HEK293 (cell line): ENCODE measurements at regions not wholly inside any gene's neighbourhood (a gene's known extent, or its start where the extent isn't known, plus 50 kb on each side); places are given as distances from the start of the nearest gene placed in this dataset.
A peak's percentile ranks its signal among the peaks of the same experiment; 100 is the strongest.

Source experiments
- BCL11B ChIP-seq: fragments of 450-650 bp; formaldehyde crosslinking; IDR thresholded peaks from 2 replicates; pipeline ENCODE4 v1.5.1; 2016; ENCODE audit warnings: low read depth, missing biosample characterization, missing genetic modification characterization
- FEZF1 ChIP-seq: fragments of 450-650 bp; formaldehyde crosslinking; IDR thresholded peaks from 2 replicates; pipeline ENCODE4 v1.5.1; 2016; ENCODE audit warnings: missing biosample characterization, missing genetic modification characterization
- GLIS2 ChIP-seq: fragments of 450-650 bp; formaldehyde crosslinking; IDR thresholded peaks from 2 replicates; pipeline ENCODE4 v1.5.1; 2016; ENCODE audit warnings: missing biosample characterization, missing genetic modification characterization
- KLF1 ChIP-seq: fragments of 450-650 bp; formaldehyde crosslinking; IDR thresholded peaks from 2 replicates; pipeline ENCODE4 v1.5.1; 2016; ENCODE audit warnings: missing biosample characterization, missing genetic modification characterization
- KLF7 ChIP-seq: fragments of 450-650 bp; formaldehyde crosslinking; IDR thresholded peaks from 2 replicates; pipeline ENCODE4 v1.5.1; 2016; ENCODE audit warnings: missing biosample characterization, missing genetic modification characterization, borderline replicate concordance
- KLF9 ChIP-seq: fragments of 450-650 bp; formaldehyde crosslinking; IDR thresholded peaks from 2 replicates; pipeline ENCODE4 v1.5.1; 2016; ENCODE audit warnings: missing biosample characterization, missing genetic modification characterization, low read depth
- MEIS1 ChIP-seq: sonication (generic); formaldehyde crosslinking; IDR thresholded peaks from 2 replicates; pipeline ENCODE4 v1.8.1; 2022; ENCODE audit warnings: missing genetic modification reagents, mild to moderate bottlenecking, borderline replicate concordance
- YY1 ChIP-seq: fragments of 450-650 bp; formaldehyde crosslinking; IDR thresholded peaks from 2 replicates; pipeline ENCODE4 v1.5.1; 2018; ENCODE audit warnings: missing biosample characterization, missing genetic modification characterization
- ZBTB1 ChIP-seq: fragments of 450-650 bp; formaldehyde crosslinking; IDR thresholded peaks from 2 replicates; pipeline ENCODE4 v1.5.1; 2016; ENCODE audit warnings: missing biosample characterization, missing genetic modification characterization
- ZBTB7A ChIP-seq: fragments of 450-650 bp; formaldehyde crosslinking; IDR thresholded peaks from 2 replicates; pipeline ENCODE4 v1.5.1; 2016; ENCODE audit warnings: low read depth, missing biosample characterization, missing genetic modification characterization
- ZEB2 ChIP-seq: fragments of 450-650 bp; formaldehyde crosslinking; IDR thresholded peaks from 2 replicates; pipeline ENCODE4 v1.5.1; 2016; ENCODE audit warnings: missing biosample characterization, missing genetic modification characterization
- ZFP69B ChIP-seq: fragments of 450-650 bp; formaldehyde crosslinking; IDR thresholded peaks from 2 replicates; pipeline ENCODE4 v1.5.1; 2016; ENCODE audit warnings: missing biosample characterization, missing genetic modification characterization
- ZNF121 ChIP-seq: fragments of 450-650 bp; formaldehyde crosslinking; IDR thresholded peaks from 2 replicates; pipeline ENCODE4 v1.5.1; 2016; ENCODE audit warnings: missing biosample characterization, missing genetic modification characterization
- ZNF132 ChIP-seq: fragments of 450-650 bp; formaldehyde crosslinking; IDR thresholded peaks from 2 replicates; pipeline ENCODE4 v1.5.1; 2017; ENCODE audit warnings: missing biosample characterization, missing genetic modification characterization, borderline replicate concordance
- ZNF140 ChIP-seq: fragments of 450-650 bp; formaldehyde crosslinking; IDR thresholded peaks from 2 replicates; pipeline ENCODE4 v1.5.1; 2016; ENCODE audit warnings: missing biosample characterization, missing genetic modification characterization
- ZNF16 ChIP-seq: fragments of 450-650 bp; formaldehyde crosslinking; IDR thresholded peaks from 2 replicates; pipeline ENCODE4 v1.5.1; 2016; ENCODE audit warnings: low read depth, missing biosample characterization, missing genetic modification characterization
- ZNF239 ChIP-seq: fragments of 450-650 bp; formaldehyde crosslinking; IDR thresholded peaks from 2 replicates; pipeline ENCODE4 v1.5.1; 2016; ENCODE audit warnings: missing biosample characterization, missing genetic modification characterization
- ZNF24 ChIP-seq: fragments of 450-650 bp; formaldehyde crosslinking; IDR thresholded peaks from 2 replicates; pipeline ENCODE4 v1.5.1; 2016; ENCODE audit warnings: missing biosample characterization, missing genetic modification characterization
- ZNF311 ChIP-seq: fragments of 450-650 bp; formaldehyde crosslinking; IDR thresholded peaks from 2 replicates; pipeline ENCODE4 v1.5.1; 2017; ENCODE audit warnings: missing biosample characterization, missing genetic modification characterization, borderline replicate concordance
- ZNF341 ChIP-seq: fragments of 450-650 bp; formaldehyde crosslinking; IDR thresholded peaks from 2 replicates; pipeline ENCODE4; 2016; ENCODE audit warnings: low read depth, missing biosample characterization, missing genetic modification characterization
- ZNF350 ChIP-seq: fragments of 450-650 bp; formaldehyde crosslinking; IDR thresholded peaks from 2 replicates; pipeline ENCODE4 v1.5.0; 2017; ENCODE audit warnings: missing biosample characterization, mild to moderate bottlenecking, missing genetic modification characterization
- ZNF426 ChIP-seq: fragments of 450-650 bp; formaldehyde crosslinking; IDR thresholded peaks from 2 replicates; pipeline ENCODE4 v1.5.1; 2017; ENCODE audit warnings: missing biosample characterization, missing genetic modification characterization, mild to moderate bottlenecking, inconsistent platforms, moderate library complexity
- ZNF433 ChIP-seq: fragments of 450-650 bp; formaldehyde crosslinking; IDR thresholded peaks from 2 replicates; pipeline ENCODE4 v1.5.1; 2016; ENCODE audit warnings: missing biosample characterization, missing genetic modification characterization, low read depth
- ZNF48 ChIP-seq: fragments of 450-650 bp; formaldehyde crosslinking; IDR thresholded peaks from 2 replicates; pipeline ENCODE4 v1.5.1; 2016; ENCODE audit warnings: missing biosample characterization, missing genetic modification characterization
- ZNF544 ChIP-seq: fragments of 450-650 bp; formaldehyde crosslinking; IDR thresholded peaks from 2 replicates; pipeline ENCODE4 v1.5.0; 2017; ENCODE audit warnings: missing biosample characterization, missing genetic modification characterization
- ZNF555 ChIP-seq: fragments of 450-650 bp; formaldehyde crosslinking; conservative IDR thresholded peaks from 2 replicates; pipeline ENCODE4 v1.5.1; 2017; ENCODE audit warnings: missing biosample characterization, mild to moderate bottlenecking, missing genetic modification characterization, inconsistent platforms
- ZNF558 ChIP-seq: fragments of 450-650 bp; formaldehyde crosslinking; IDR thresholded peaks from 2 replicates; pipeline ENCODE4 v1.5.1; 2016; ENCODE audit warnings: missing biosample characterization, missing genetic modification characterization
- ZNF596 ChIP-seq: fragments of 450-650 bp; IDR thresholded peaks from 2 replicates; pipeline ENCODE4 v1.5.0; 2018; ENCODE audit warnings: missing biosample characterization, mild to moderate bottlenecking, missing genetic modification characterization, moderate library complexity
- ZNF600 ChIP-seq: fragments of 450-650 bp; formaldehyde crosslinking; IDR thresholded peaks from 2 replicates; pipeline ENCODE4 v1.5.1; 2016; ENCODE audit warnings: missing biosample characterization, missing genetic modification characterization
- ZNF623 ChIP-seq: fragments of 450-650 bp; formaldehyde crosslinking; IDR thresholded peaks from 2 replicates; pipeline ENCODE4 v1.5.1; 2016; ENCODE audit warnings: missing biosample characterization, missing genetic modification characterization
- ZNF76 ChIP-seq: fragments of 450-650 bp; formaldehyde crosslinking; IDR thresholded peaks from 2 replicates; pipeline ENCODE4; 2016; ENCODE audit warnings: low read depth, missing biosample characterization, missing genetic modification characterization, borderline replicate concordance
- ZNF776 ChIP-seq: fragments of 450-650 bp; formaldehyde crosslinking; IDR thresholded peaks from 2 replicates; pipeline ENCODE4 v1.5.0; 2017; ENCODE audit warnings: missing biosample characterization, missing genetic modification characterization, borderline replicate concordance
- ZSCAN16 ChIP-seq: fragments of 450-650 bp; formaldehyde crosslinking; IDR thresholded peaks from 2 replicates; pipeline ENCODE4 v1.5.1; 2016; ENCODE audit warnings: missing biosample characterization, missing genetic modification characterization
- TF ChIP-seq, protein P1 (sequence below): fragments of 450-650 bp; formaldehyde crosslinking; IDR thresholded peaks from 2 replicates; pipeline ENCODE4 v1.5.1; 2016; ENCODE audit warnings: missing biosample characterization, missing genetic modification characterization, low read depth
- TF ChIP-seq, protein P2 (sequence below): fragments of 450-650 bp; formaldehyde crosslinking; IDR thresholded peaks from 2 replicates; pipeline ENCODE4 v1.5.1; 2016; ENCODE audit warnings: missing biosample characterization, missing genetic modification characterization
- TF ChIP-seq, protein P3 (sequence below): fragments of 450-650 bp; formaldehyde crosslinking; IDR thresholded peaks from 2 replicates; pipeline ENCODE4 v1.5.1; 2016; ENCODE audit warnings: missing biosample characterization, missing genetic modification characterization
- TF ChIP-seq, protein P4 (sequence below): fragments of 450-650 bp; formaldehyde crosslinking; IDR thresholded peaks from 2 replicates; pipeline ENCODE4 v1.5.1; 2016; ENCODE audit warnings: missing biosample characterization, missing genetic modification characterization

DNA sequence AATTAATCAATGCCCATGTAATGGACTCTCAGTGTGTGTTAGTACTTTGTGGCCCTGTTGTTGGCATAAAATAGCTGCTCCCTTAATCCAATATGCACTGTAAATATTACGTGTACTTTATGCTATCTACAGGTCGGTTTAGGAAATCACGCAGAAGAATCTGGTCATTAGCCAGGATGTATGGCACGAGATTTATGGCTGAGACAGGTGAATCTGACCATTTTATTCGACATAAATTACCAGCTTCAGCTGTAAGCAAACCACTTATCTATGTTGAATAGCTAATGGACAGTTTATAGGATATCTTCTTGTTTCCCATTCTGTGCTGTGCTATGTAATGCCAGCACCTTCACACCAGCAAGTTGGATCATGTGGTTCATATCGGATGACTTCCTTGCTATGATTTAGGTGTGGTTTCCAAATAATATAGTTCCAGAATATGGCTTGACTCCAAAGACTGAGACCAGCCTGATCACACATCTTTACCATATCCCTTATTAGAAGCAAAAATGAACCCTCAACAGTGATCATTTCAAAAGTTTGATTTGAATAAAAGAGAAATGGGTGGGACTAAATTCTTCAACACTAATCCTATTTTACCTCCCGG, 301.4 kb downstream of the AHR start (continued):
- no peak for TF ChIP-seq ZNF623 (tag by site-specific recombination)
- no peak for TF ChIP-seq ZBTB7A
- TF ChIP-seq ZNF600 (tag by site-specific recombination) = peak; percentile 87
- TF ChIP-seq ZNF555 = no peak
- TF ChIP-seq, protein P1, sequence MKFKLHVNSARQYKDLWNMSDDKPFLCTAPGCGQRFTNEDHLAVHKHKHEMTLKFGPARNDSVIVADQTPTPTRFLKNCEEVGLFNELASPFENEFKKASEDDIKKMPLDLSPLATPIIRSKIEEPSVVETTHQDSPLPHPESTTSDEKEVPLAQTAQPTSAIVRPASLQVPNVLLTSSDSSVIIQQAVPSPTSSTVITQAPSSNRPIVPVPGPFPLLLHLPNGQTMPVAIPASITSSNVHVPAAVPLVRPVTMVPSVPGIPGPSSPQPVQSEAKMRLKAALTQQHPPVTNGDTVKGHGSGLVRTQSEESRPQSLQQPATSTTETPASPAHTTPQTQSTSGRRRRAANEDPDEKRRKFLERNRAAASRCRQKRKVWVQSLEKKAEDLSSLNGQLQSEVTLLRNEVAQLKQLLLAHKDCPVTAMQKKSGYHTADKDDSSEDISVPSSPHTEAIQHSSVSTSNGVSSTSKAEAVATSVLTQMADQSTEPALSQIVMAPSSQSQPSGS (tag by site-specific recombination) = no peak
- TF ChIP-seq MEIS1 (CRISPR knock-in tag) = peak; percentile 76; the same call in 1 of the 2 replicates
- TF ChIP-seq ZNF544 (tag by site-specific recombination) = no peak
- TF ChIP-seq ZNF433 (tag by site-specific recombination) = no peak
- TF ChIP-seq ZNF596 = no peak
- TF ChIP-seq ZNF132 = no peak
- TF ChIP-seq ZNF239 (tag by site-specific recombination) = no peak
- TF ChIP-seq, protein P2, sequence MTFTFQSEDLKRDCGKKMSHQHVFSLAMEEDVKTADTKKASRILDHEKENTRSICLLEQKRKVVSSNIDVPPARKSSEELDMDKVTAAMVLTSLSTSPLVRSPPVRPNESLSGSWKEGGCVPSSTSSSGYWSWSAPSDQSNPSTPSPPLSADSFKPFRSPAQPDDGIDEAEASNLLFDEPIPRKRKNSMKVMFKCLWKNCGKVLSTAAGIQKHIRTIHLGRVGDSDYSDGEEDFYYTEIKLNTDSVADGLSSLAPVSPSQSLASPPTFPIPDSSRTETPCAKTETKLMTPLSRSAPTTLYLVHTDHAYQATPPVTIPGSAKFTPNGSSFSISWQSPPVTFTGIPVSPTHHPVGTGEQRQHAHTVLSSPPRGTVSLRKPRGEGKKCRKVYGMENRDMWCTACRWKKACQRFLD (tag by site-specific recombination) = no peak
- TF ChIP-seq ZNF311 (tag by site-specific recombination) = no peak
- no peak for TF ChIP-seq ZNF16 (tag by site-specific recombination)
- no peak for TF ChIP-seq YY1 (tag by site-specific recombination)
- peak; percentile 78 for TF ChIP-seq ZNF24
- TF ChIP-seq ZSCAN16 (tag by site-specific recombination) = no peak
- no peak for TF ChIP-seq KLF9
- no peak for TF ChIP-seq ZNF558
- TF ChIP-seq ZBTB1 (tag by site-specific recombination) = no peak
- no peak for TF ChIP-seq BCL11B (tag by site-specific recombination)
- no peak for TF ChIP-seq KLF1 (tag by site-specific recombination)
- TF ChIP-seq, protein P3, sequence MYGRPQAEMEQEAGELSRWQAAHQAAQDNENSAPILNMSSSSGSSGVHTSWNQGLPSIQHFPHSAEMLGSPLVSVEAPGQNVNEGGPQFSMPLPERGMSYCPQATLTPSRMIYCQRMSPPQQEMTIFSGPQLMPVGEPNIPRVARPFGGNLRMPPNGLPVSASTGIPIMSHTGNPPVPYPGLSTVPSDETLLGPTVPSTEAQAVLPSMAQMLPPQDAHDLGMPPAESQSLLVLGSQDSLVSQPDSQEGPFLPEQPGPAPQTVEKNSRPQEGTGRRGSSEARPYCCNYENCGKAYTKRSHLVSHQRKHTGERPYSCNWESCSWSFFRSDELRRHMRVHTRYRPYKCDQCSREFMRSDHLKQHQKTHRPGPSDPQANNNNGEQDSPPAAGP = no peak
- TF ChIP-seq GLIS2 (tag by site-specific recombination) = no peak
- TF ChIP-seq KLF7 (tag by site-specific recombination) = no peak
- TF ChIP-seq ZNF140 (tag by site-specific recombination) = no peak
- TF ChIP-seq, protein P4, sequence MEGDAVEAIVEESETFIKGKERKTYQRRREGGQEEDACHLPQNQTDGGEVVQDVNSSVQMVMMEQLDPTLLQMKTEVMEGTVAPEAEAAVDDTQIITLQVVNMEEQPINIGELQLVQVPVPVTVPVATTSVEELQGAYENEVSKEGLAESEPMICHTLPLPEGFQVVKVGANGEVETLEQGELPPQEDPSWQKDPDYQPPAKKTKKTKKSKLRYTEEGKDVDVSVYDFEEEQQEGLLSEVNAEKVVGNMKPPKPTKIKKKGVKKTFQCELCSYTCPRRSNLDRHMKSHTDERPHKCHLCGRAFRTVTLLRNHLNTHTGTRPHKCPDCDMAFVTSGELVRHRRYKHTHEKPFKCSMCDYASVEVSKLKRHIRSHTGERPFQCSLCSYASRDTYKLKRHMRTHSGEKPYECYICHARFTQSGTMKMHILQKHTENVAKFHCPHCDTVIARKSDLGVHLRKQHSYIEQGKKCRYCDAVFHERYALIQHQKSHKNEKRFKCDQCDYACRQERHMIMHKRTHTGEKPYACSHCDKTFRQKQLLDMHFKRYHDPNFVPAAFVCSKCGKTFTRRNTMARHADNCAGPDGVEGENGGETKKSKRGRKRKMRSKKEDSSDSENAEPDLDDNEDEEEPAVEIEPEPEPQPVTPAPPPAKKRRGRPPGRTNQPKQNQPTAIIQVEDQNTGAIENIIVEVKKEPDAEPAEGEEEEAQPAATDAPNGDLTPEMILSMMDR (tag by site-specific recombination) = no peak
- TF ChIP-seq ZNF426 (tag by site-specific recombination) = no peak
- TF ChIP-seq FEZF1 (tag by site-specific recombination) = peak; percentile 84
- 0 out of 2 replicates have a peak, but pooled peaks have one; percentile 11 for TF ChIP-seq ZEB2 (tag by site-specific recombination)
- TF ChIP-seq ZNF48 = no peak
- TF ChIP-seq ZNF776 = no peak
- no peak for TF ChIP-seq ZFP69B (tag by site-specific recombination)
- no peak for TF ChIP-seq ZNF341 (tag by site-specific recombination)
- no peak for TF ChIP-seq ZNF350 (tag by site-specific recombination)
- no peak; the same call in 1 of the 2 replicates for TF ChIP-seq ZNF76 (tag by site-specific recombination)
- TF ChIP-seq ZNF121 (tag by site-specific recombination) = no peak
